ENCODE measurements at regions not wholly inside any gene's neighbourhood (a gene's known extent, or its start where the extent isn't known, plus 50 kb on each side); places are given as distances from the start of the nearest gene placed in this dataset.

DNA sequence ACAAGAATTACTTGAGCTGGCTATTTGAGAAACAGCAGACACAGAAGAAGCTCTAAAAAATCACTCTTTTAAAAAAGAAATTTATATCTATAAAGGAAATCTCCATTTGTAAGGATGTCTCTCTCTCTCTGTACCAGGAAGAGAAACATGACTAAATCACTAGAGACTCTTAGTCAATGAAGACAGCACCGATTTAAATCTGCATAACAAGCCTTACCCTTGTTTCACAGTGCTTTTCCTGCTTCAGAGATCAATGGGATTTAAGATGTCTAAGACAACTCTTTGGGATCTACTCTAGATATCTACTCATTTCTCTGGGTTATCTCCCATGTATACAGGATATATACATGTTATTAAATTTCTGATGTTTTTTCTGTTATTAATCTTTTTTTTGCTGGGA lies 359.2 kb upstream of the RND3 start:
- TF ChIP-seq, protein P1, sequence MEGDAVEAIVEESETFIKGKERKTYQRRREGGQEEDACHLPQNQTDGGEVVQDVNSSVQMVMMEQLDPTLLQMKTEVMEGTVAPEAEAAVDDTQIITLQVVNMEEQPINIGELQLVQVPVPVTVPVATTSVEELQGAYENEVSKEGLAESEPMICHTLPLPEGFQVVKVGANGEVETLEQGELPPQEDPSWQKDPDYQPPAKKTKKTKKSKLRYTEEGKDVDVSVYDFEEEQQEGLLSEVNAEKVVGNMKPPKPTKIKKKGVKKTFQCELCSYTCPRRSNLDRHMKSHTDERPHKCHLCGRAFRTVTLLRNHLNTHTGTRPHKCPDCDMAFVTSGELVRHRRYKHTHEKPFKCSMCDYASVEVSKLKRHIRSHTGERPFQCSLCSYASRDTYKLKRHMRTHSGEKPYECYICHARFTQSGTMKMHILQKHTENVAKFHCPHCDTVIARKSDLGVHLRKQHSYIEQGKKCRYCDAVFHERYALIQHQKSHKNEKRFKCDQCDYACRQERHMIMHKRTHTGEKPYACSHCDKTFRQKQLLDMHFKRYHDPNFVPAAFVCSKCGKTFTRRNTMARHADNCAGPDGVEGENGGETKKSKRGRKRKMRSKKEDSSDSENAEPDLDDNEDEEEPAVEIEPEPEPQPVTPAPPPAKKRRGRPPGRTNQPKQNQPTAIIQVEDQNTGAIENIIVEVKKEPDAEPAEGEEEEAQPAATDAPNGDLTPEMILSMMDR (IDR thresholded peaks at IDR 0.05; ENCODE audit: low read length): no peak
- no peak for TF ChIP-seq EZH2phosphoT487 (IDR thresholded peaks at IDR 0.05; ENCODE audit: low read length)
